IgD-negative memory B cell (primary cell): ENCODE measurements at regions not wholly inside any gene's neighbourhood (a gene's known extent, or its start where the extent isn't known, plus 50 kb on each side); places are given as distances from the start of the nearest gene placed in this dataset.
"Not testable (repeated sequence)": the region's sequence is repeated elsewhere in the genome, so short reads cannot be mapped to it uniquely, and the experiment has no call there.

Source experiments
- H3K27ac Mint-ChIP-seq, 3 donors: one replicate each; pipeline ENCODE4 v1.8.0; 2020 to 2022; ENCODE audit warnings: mild to moderate bottlenecking in 3 of 3, mixed read lengths in 3 of 3, moderate library complexity in 1 of 3
- H3K27me3 Mint-ChIP-seq: one replicate; pipeline ENCODE4 v1.8.0; 2021; ENCODE audit warnings: mixed read lengths
- H3K36me3 Mint-ChIP-seq: one replicate; pipeline ENCODE4 v1.8.0; 2020; ENCODE audit warnings: mild to moderate bottlenecking, mixed read lengths
- H3K4me1 Mint-ChIP-seq, 3 donors: one replicate each; pipeline ENCODE4 v1.8.0; 2020 to 2022; ENCODE audit warnings: mixed read lengths in 3 of 3, mild to moderate bottlenecking in 1 of 3
- H3K4me3 Mint-ChIP-seq, 4 donors: one replicate each; pipeline ENCODE4 v1.8.0; 2020 to 2022; ENCODE audit warnings: mild to moderate bottlenecking in 4 of 4, mixed read lengths in 4 of 4, moderate library complexity in 3 of 4
- H3K9me3 Mint-ChIP-seq, 3 donors: one replicate each; pipeline ENCODE4 v1.8.0; 2020 to 2021; ENCODE audit warnings: mixed read lengths in 3 of 3, mild to moderate bottlenecking in 1 of 3

DNA sequence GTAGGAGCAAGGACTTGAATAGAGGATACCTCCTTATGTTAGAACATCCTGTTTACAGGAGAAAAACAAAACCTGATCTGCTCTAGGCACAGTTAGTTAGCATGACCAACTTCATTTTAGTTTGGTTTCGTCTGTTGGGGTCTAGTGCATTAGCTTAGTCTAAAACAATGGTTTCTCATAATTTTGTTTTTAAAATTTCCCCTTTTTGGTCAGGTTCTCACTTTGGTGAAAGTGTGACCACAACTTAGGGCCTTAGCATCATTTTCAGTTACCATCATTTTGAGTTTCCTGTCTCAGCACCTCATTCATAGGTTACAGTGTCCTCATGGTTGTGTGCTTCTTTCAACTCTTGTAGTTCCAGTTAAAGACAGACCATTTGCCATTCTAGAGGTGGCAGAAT lies 1277.0 kb upstream of the SLC39A10 start:
- Mint-ChIP-seq H3K27me3 (no peaks in the 10 kb centered on the region), H3K4me1 (no peaks in the 10 kb centered on the region), H3K27ac (no peak overlapping the region), H3K4me3 (no peak overlapping the region), H3K9me3 (peaks cover 4 to 9% (median 7%) of the 10 kb centered on the region in 3 donors), H3K36me3 (no peaks in the 10 kb centered on the region)

GRCh38 chr2:194367390-194367789 lies 1289.6 kb upstream of the SLC39A10 start:
- not testable (repeated sequence) for H3K27ac Mint-ChIP-seq, H3K4me1 Mint-ChIP-seq, H3K27me3 Mint-ChIP-seq, H3K9me3 Mint-ChIP-seq, H3K36me3 Mint-ChIP-seq, H3K4me3 Mint-ChIP-seq

GRCh38 chr2:194363878-194364277 lies 1293.1 kb upstream of the SLC39A10 start:
- no peak overlapping the region for H3K27ac Mint-ChIP-seq
- peaks cover 0 to 8% (median 6%) of the 10 kb centered on the region in 3 donors for H3K9me3 Mint-ChIP-seq
- no peaks in the 10 kb centered on the region for H3K4me1 Mint-ChIP-seq
- H3K4me3 Mint-ChIP-seq: no peak overlapping the region
- H3K27me3 Mint-ChIP-seq: no peaks in the 10 kb centered on the region
- peaks cover 1% of the 10 kb centered on the region for H3K36me3 Mint-ChIP-seq

- H3K27me3 Mint-ChIP-seq: no peaks in the 10 kb centered on the region
- no peaks in the 10 kb centered on the region for H3K4me1 Mint-ChIP-seq
- H3K36me3 Mint-ChIP-seq: peaks cover 1% of the 10 kb centered on the region
- H3K4me3 Mint-ChIP-seq: no peak overlapping the region
- no peak overlapping the region for H3K27ac Mint-ChIP-seq
- H3K9me3 Mint-ChIP-seq: peaks cover 0 to 8% (median 6%) of the 10 kb centered on the region in 3 donors
Measured at GRCh38 chr2:194363295-194363694, 1293.7 kb upstream of the SLC39A10 start.

DNA sequence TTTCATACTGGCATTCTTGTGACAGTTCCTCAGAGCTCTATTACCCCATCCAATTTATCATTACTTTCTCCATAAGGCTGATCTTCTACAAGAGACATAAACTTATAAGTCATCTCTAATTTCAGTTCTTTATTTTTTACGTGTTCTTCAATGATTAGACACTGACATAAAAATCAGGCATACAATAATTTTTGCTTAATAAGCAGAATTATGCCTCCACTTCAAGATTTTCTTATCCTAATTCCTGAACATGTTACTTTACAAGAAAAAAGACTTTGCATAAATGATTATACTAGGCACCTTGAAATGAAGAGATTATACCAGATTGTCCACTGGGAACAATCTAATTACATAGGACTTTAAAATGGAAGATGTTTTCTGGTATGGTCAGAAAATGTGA lies 1304.5 kb upstream of the SLC39A10 start:
- Mint-ChIP-seq H3K4me3 (no peak overlapping the region), H3K9me3 (peaks cover 2 to 3% (median 2%) of the 10 kb centered on the region in 3 donors), H3K4me1 (no peaks in the 10 kb centered on the region), H3K36me3 (no peaks in the 10 kb centered on the region), H3K27ac (no peak overlapping the region), H3K27me3 (peaks cover 1% of the 10 kb centered on the region)

GRCh38 chr2:194346193-194346592 lies 1310.8 kb upstream of the SLC39A10 start:
- no peak overlapping the region for H3K27ac Mint-ChIP-seq
- no peak overlapping the region for H3K4me3 Mint-ChIP-seq
- no peaks in the 10 kb centered on the region for H3K36me3 Mint-ChIP-seq
- no peaks in the 10 kb centered on the region for H3K9me3 Mint-ChIP-seq
- H3K4me1 Mint-ChIP-seq: no peaks in the 10 kb centered on the region
- no peaks in the 10 kb centered on the region for H3K27me3 Mint-ChIP-seq

- H3K27ac Mint-ChIP-seq: no peak overlapping the region
- H3K27me3 Mint-ChIP-seq: no peaks in the 10 kb centered on the region
- no peaks in the 10 kb centered on the region for H3K4me1 Mint-ChIP-seq
- no peak overlapping the region for H3K4me3 Mint-ChIP-seq
- H3K9me3 Mint-ChIP-seq: no peaks in the 10 kb centered on the region
- no peaks in the 10 kb centered on the region for H3K36me3 Mint-ChIP-seq
Measured at GRCh38 chr2:194345347-194345746, 1311.7 kb upstream of the SLC39A10 start.

- no peaks in the 10 kb centered on the region for H3K4me1 Mint-ChIP-seq
- H3K4me3 Mint-ChIP-seq: no peak overlapping the region
- H3K36me3 Mint-ChIP-seq: no peaks in the 10 kb centered on the region
- H3K9me3 Mint-ChIP-seq: no peaks in the 10 kb centered on the region
- H3K27me3 Mint-ChIP-seq: no peaks in the 10 kb centered on the region
- H3K27ac Mint-ChIP-seq: no peak overlapping the region
Measured at GRCh38 chr2:194343167-194343566, 1313.9 kb upstream of the SLC39A10 start.

DNA sequence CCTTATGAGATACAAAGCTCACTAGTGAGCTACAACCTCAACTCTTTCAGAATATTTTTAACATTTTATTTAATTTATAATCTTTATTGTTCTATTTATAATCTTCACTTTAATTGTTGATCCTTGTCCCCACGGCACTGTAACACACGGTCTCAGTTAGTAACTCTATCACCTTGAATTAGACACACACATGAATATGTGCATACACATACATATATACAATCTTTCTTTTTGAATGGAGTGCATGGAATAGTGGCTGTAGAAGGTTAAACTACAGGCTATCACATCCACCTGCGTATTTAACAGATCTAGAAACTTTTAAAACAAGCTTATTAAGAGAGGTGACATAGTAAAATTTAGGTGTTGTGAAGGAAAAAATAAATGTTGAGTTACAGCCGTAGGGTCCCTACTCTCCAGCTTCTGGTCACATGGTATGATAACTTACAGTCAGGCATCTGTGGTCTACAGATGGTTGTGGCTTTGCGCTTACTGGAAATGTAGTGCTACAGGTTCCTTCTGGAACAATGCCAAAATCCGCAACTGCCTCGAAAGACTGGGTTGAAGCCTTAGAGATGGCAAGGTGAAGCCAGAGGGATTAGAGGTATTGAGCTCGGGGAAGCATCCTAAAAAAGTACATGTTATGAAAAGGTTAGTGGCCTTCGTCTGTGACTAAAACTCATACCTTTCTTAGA lies 1324.1 kb upstream of the SLC39A10 start:
- Mint-ChIP-seq H3K4me1 (no peaks in the 10 kb centered on the region), H3K27ac (no peak overlapping the region), H3K36me3 (no peaks in the 10 kb centered on the region), H3K9me3 (no peaks in the 10 kb centered on the region), H3K27me3 (no peaks in the 10 kb centered on the region), H3K4me3 (no peak overlapping the region)

DNA sequence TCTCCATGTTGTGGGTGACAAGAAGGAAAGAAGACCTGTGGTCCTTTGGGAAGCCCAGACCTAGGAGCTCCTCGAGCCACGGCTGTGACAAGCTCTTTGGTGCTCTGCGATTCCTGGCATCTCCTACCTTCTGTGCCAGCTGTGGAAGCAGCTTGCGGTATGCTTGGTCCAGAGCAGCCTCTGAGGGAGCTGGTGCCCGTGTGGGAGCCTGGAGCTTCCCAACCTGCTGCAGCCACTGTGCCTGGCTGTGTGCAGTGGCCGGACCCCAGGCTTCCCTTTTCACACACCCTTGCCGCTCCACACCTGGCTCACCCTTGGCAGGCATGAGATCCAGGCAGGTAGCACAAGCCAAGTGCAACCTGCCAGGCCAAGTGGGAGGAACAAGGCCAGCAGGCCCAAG lies 1328.6 kb upstream of the SLC39A10 start:
- H3K36me3 Mint-ChIP-seq: no peaks in the 10 kb centered on the region
- no peak overlapping the region for H3K27ac Mint-ChIP-seq
- no peaks in the 10 kb centered on the region for H3K9me3 Mint-ChIP-seq
- H3K4me1 Mint-ChIP-seq: no peaks in the 10 kb centered on the region
- H3K27me3 Mint-ChIP-seq: no peaks in the 10 kb centered on the region
- H3K4me3 Mint-ChIP-seq: no peak overlapping the region

DNA sequence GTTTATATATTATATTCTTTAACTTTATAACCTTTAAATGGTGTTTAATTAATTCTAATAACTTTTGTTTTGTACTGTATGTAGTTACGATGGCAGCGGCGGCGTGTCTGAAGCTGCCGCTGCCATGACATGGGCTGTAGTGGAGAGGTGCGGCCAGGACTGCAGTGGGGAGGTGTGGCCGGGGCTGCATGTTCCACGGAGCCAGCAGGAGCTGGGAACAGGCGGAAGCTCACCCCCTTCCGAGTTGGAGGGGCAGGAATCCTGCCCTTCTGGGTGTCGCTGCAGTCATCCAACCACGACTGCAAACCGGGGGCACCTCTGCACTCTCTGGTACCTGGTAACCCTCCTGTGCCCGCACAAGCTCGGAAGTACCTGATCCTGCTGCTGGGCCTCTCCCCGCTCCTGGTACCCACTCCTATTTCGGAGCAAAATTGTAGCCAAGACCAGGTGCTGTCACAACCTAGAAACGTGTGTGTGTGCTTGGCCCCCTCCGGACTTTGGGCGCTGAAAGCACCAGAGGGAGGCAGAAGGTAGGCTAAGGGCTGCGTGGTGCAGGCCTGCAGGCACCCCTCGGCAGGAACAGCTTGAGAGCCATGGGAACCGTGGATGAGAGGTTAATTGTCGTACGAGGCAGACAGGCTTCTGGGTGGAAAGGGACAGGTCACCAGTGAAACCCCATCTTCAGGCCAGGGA lies 1329.7 kb upstream of the SLC39A10 start:
- no peaks in the 10 kb centered on the region for H3K4me1 Mint-ChIP-seq
- no peaks in the 10 kb centered on the region for H3K27me3 Mint-ChIP-seq
- H3K36me3 Mint-ChIP-seq: no peaks in the 10 kb centered on the region
- no peaks in the 10 kb centered on the region for H3K9me3 Mint-ChIP-seq
- no peak overlapping the region for H3K4me3 Mint-ChIP-seq
- no peak overlapping the region for H3K27ac Mint-ChIP-seq

- Mint-ChIP-seq H3K27me3 (no peaks in the 10 kb centered on the region), H3K27ac (no peak overlapping the region), H3K36me3 (no peaks in the 10 kb centered on the region), H3K4me3 (no peak overlapping the region), H3K9me3 (no peaks in the 10 kb centered on the region), H3K4me1 (no peaks in the 10 kb centered on the region)
Measured at GRCh38 chr2:194323740-194324139, 1333.3 kb upstream of the SLC39A10 start.

- Mint-ChIP-seq H3K27me3 (no peaks in the 10 kb centered on the region), H3K9me3 (no peaks in the 10 kb centered on the region), H3K4me1 (no peaks in the 10 kb centered on the region), H3K36me3 (no peaks in the 10 kb centered on the region), H3K27ac (no peak overlapping the region), H3K4me3 (no peak overlapping the region)
Measured at GRCh38 chr2:194320520-194320919, 1336.5 kb upstream of the SLC39A10 start.

GRCh38 chr2:194319222-194319992 lies 1337.6 kb upstream of the SLC39A10 start:
- H3K27me3 Mint-ChIP-seq: no peaks in the 10 kb centered on the region
- no peaks in the 10 kb centered on the region for H3K9me3 Mint-ChIP-seq
- H3K4me3 Mint-ChIP-seq: no peak overlapping the region
- H3K4me1 Mint-ChIP-seq: no peaks in the 10 kb centered on the region
- no peak overlapping the region for H3K27ac Mint-ChIP-seq
- H3K36me3 Mint-ChIP-seq: no peaks in the 10 kb centered on the region

DNA sequence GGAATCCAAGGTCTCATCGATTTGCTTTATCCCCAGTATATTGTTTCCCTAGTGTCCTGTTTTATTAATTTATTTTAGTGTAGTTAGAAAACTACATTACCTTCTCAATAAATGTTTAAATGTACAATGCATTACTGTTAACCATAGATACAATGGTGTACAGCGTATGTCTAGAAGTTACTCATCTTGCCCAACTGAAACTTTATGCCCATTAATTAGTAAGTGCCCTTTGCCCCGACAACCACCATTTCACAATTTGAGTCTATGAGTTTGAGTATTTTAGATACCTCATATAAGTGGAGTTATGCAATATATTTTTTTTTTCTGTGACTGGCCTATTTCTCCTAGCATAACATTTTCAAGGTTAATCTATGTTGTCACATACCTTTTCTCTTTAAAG lies 1343.0 kb upstream of the SLC39A10 start:
- Mint-ChIP-seq H3K27me3 (no peaks in the 10 kb centered on the region), H3K27ac (no peak overlapping the region), H3K9me3 (no peaks in the 10 kb centered on the region), H3K36me3 (no peaks in the 10 kb centered on the region), H3K4me1 (no peaks in the 10 kb centered on the region), H3K4me3 (no peak overlapping the region)

GRCh38 chr2:194304191-194304590 lies 1352.8 kb upstream of the SLC39A10 start:
- Mint-ChIP-seq H3K36me3 (no peaks in the 10 kb centered on the region), H3K4me3 (no peak overlapping the region), H3K27me3 (no peaks in the 10 kb centered on the region), H3K9me3 (no peaks in the 10 kb centered on the region), H3K4me1 (no peaks in the 10 kb centered on the region), H3K27ac (no peak overlapping the region)
